Neural progenitor cell (in vitro differentiated cells): ENCODE measurements at regions not wholly inside any gene's neighbourhood (a gene's known extent, or its start where the extent isn't known, plus 50 kb on each side); places are given as distances from the start of the nearest gene placed in this dataset.

Source experiments
- DNase-seq: peaks from one replicate; pipeline ENCODE4 v3.0.0-alpha.2; 2016; ENCODE audit warnings: low spot score
- H2AFZ ChIP-seq: fragments of 200-600 bp; sonication (generic); replicated peaks from 2 replicates; pipeline ENCODE4 v1.6.1; 2016; ENCODE audit warnings: antibody characterized with exemption
- H3F3A ChIP-seq: fragments of 200-600 bp; sonication (generic); 2 replicates; pipeline ENCODE4 v1.6.1; 2016; ENCODE audit warnings: antibody characterized with exemption, low read depth
- H3K27ac ChIP-seq: fragments of 200-600 bp; sonication (generic); 2 replicates; pipeline ENCODE4 v1.5.1; 2016; ENCODE audit warnings: mild to moderate bottlenecking
- H3K27me3 ChIP-seq: fragments of 200-600 bp; sonication (generic); 2 replicates; pipeline ENCODE4 v1.6.1; 2016; ENCODE audit warnings: mild to moderate bottlenecking, moderate library complexity
- H3K36me3 ChIP-seq: fragments of 200-600 bp; sonication (generic); 2 replicates; pipeline ENCODE4 v1.5.1; 2016
- H3K4me1 ChIP-seq: fragments of 200-600 bp; sonication (generic); 2 replicates; pipeline ENCODE4 v1.6.1; 2016; ENCODE audit warnings: mixed run types
- H3K4me2 ChIP-seq: fragments of 200-600 bp; sonication (generic); 2 replicates; pipeline ENCODE4 v1.6.1; 2016
- H3K4me3 ChIP-seq: fragments of 200-600 bp; sonication (generic); 2 replicates; pipeline ENCODE4 v1.5.1; 2016
- H3K79me2 ChIP-seq: fragments of 200-600 bp; sonication (generic); 2 replicates; pipeline ENCODE4 v1.6.1; 2016; ENCODE audit warnings: low read depth
- H3K9ac ChIP-seq: fragments of 200-600 bp; sonication (generic); 2 replicates; pipeline ENCODE4 v1.6.1; 2016
- H3K9me3 ChIP-seq: fragments of 200-600 bp; sonication (generic); 2 replicates; pipeline ENCODE4 v1.5.1; 2016; ENCODE audit warnings: low read depth
- H4K20me1 ChIP-seq: fragments of 200-600 bp; sonication (generic); 2 replicates; pipeline ENCODE4 v1.6.1; 2016; ENCODE audit warnings: low read depth
- H3K27ac Mint-ChIP-seq: 3 replicates; pipeline ENCODE4 v1.8.0; 2021; ENCODE audit warnings: mixed read lengths
- H3K27me3 Mint-ChIP-seq: 2 replicates; pipeline ENCODE4 v1.8.0; 2022; ENCODE audit warnings: low read depth, mild to moderate bottlenecking, inconsistent platforms, moderate library complexity, mixed read lengths; ENCODE audit not compliant: insufficient read depth
- H3K36me3 Mint-ChIP-seq: 3 replicates; pipeline ENCODE4 v1.8.0; 2021; ENCODE audit warnings: mixed read lengths
- H3K4me1 Mint-ChIP-seq: 3 replicates; pipeline ENCODE4 v1.8.0; 2021; ENCODE audit warnings: mixed read lengths
- H3K4me3 Mint-ChIP-seq: 3 replicates; pipeline ENCODE4 v1.8.0; 2021; ENCODE audit warnings: mild to moderate bottlenecking, moderate library complexity, mixed read lengths
- H3K9me3 Mint-ChIP-seq: 3 replicates; pipeline ENCODE4 v1.8.0; 2020; ENCODE audit warnings: mixed read lengths
- CTCF ChIP-seq: fragments of 200-600 bp; sonication (generic); IDR thresholded peaks from 2 replicates; pipeline ENCODE4 v1.5.1; 2017; ENCODE audit warnings: antibody characterized with exemption, mild to moderate bottlenecking
- EZH2 ChIP-seq: fragments of 200-600 bp; sonication (generic); IDR thresholded peaks from 2 replicates; pipeline ENCODE4 v1.6.1; 2017; ENCODE audit warnings: antibody characterized with exemption, mild to moderate bottlenecking, moderate library complexity
- EZH2phosphoT487 ChIP-seq: fragments of 200-600 bp; sonication (generic); IDR thresholded peaks from 2 replicates; pipeline ENCODE4 v1.6.1; 2017; ENCODE audit warnings: antibody characterized with exemption

GRCh38 chr13:112194167-112194530 lies 127.2 kb downstream of the SOX1 start:
- Histone ChIP-seq H2AFZ (no peak overlapping the region), H3K27ac (no peak overlapping the region), H4K20me1 (no peaks in the 10 kb centered on the region), H3K4me2 (no peak overlapping the region), H3K27me3 (no peaks in the 10 kb centered on the region), H3K4me3 (no peak overlapping the region), H3K79me2 (no peaks in the 10 kb centered on the region), H3K9me3 (no peaks in the 10 kb centered on the region), H3F3A (no peaks in the 10 kb centered on the region), H3K4me1 (no peaks in the 10 kb centered on the region), H3K9ac (no peak overlapping the region), H3K36me3 (no peaks in the 10 kb centered on the region)
- no peaks in the 10 kb centered on the region for H3K27me3 Mint-ChIP-seq
- no peaks in the 10 kb centered on the region for H3K36me3 Mint-ChIP-seq
- H3K9me3 Mint-ChIP-seq, result peaks cover 30% of the 10 kb centered on the region
- DNase-seq, result no peak
- H3K4me1 Mint-ChIP-seq, result peaks cover 3% of the 10 kb centered on the region
- H3K4me3 Mint-ChIP-seq, result no peak overlapping the region
- no peak overlapping the region for H3K27ac Mint-ChIP-seq
- no peak for TF ChIP-seq EZH2phosphoT487
- no peak for TF ChIP-seq CTCF
- TF ChIP-seq EZH2, result no peak

- no peaks in the 10 kb centered on the region for H3K79me2 ChIP-seq
- no peak overlapping the region for H3K4me3 ChIP-seq
- no peaks in the 10 kb centered on the region for H3K4me1 ChIP-seq
- DNase-seq, result no peak
- Mint-ChIP-seq H3K9me3 (peaks cover 27% of the 10 kb centered on the region), H3K27ac (no peak overlapping the region), H3K27me3 (no peaks in the 10 kb centered on the region), H3K4me1 (peaks cover 3% of the 10 kb centered on the region), H3K36me3 (no peaks in the 10 kb centered on the region), H3K4me3 (no peak overlapping the region)
- H3K27me3 ChIP-seq, result no peaks in the 10 kb centered on the region
- H3K36me3 ChIP-seq, result no peaks in the 10 kb centered on the region
- no peaks in the 10 kb centered on the region for H4K20me1 ChIP-seq
- H3K27ac ChIP-seq, result no peak overlapping the region
- no peak overlapping the region for H3K4me2 ChIP-seq
- H2AFZ ChIP-seq, result no peak overlapping the region
- H3K9ac ChIP-seq, result no peak overlapping the region
- no peaks in the 10 kb centered on the region for H3K9me3 ChIP-seq
- no peaks in the 10 kb centered on the region for H3F3A ChIP-seq
- TF ChIP-seq CTCF, result no peak
- no peak for TF ChIP-seq EZH2phosphoT487
- TF ChIP-seq EZH2, result no peak
These were observed 127.6 kb downstream of the SOX1 start for GRCh38 chr13:112194579-112194978.

GRCh38 chr13:112198396-112199010 lies 131.6 kb downstream of the SOX1 start:
- DNase-seq, result no peak
- H3K27me3 ChIP-seq, result no peaks in the 10 kb centered on the region
- peaks cover 8% of the 10 kb centered on the region for H3K27me3 Mint-ChIP-seq

More at GRCh38 chr13:112198396-112199010, 131.6 kb downstream of the SOX1 start:
- no peak overlapping the region for H2AFZ ChIP-seq
- Mint-ChIP-seq H3K9me3 (peaks cover 8% of the 10 kb centered on the region), H3K27ac (no peak overlapping the region), H3K36me3 (no peaks in the 10 kb centered on the region), H3K4me1 (peaks cover 27% of the 10 kb centered on the region), H3K4me3 (no peak overlapping the region)
- H3K36me3 ChIP-seq, result no peaks in the 10 kb centered on the region
- H3K27ac ChIP-seq, result no peak overlapping the region
- H3K4me1 ChIP-seq, result peaks cover 11% of the 10 kb centered on the region
- H3F3A ChIP-seq, result peaks cover 6% of the 10 kb centered on the region
- H3K4me3 ChIP-seq, result no peak overlapping the region
- H3K4me2 ChIP-seq, result no peak overlapping the region
- no peak overlapping the region for H3K9ac ChIP-seq
- TF ChIP-seq EZH2 (no peak), EZH2phosphoT487 (no peak), CTCF (no peak)
- H3K79me2 ChIP-seq, result no peaks in the 10 kb centered on the region
- no peaks in the 10 kb centered on the region for H4K20me1 ChIP-seq
- H3K9me3 ChIP-seq, result no peaks in the 10 kb centered on the region
